A673 (cell line): ENCODE measurements at regions not wholly inside any gene's neighbourhood (a gene's known extent, or its start where the extent isn't known, plus 50 kb on each side); places are given as distances from the start of the nearest gene placed in this dataset.

Experiments used
- CTCF ChIP-seq: fragments of 300-800, 200-600 bp; sonication (generic); conservative IDR thresholded peaks from 2 replicates; pipeline ENCODE4 v1.5.1; 2017; ENCODE audit warnings: low read depth, mild to moderate bottlenecking, antibody characterized with exemption, low read length, moderate library complexity, mixed read lengths
- EZH2 ChIP-seq: fragments of 200-600 bp; sonication (generic); IDR thresholded peaks from 2 replicates; pipeline ENCODE4 v1.6.1; 2017; ENCODE audit warnings: borderline replicate concordance, low read depth, mild to moderate bottlenecking, mixed read lengths, antibody characterized with exemption, low read length; ENCODE audit not compliant: poor library complexity, severe bottlenecking

GRCh38 chr4:157911662-157912061, 261.2 kb downstream of the GASK1B start:
- TF ChIP-seq EZH2 (no peak), CTCF (no peak)
